Activated naive CD8-positive, alpha-beta T cell (primary cell): ENCODE measurements at regions not wholly inside any gene's neighbourhood (a gene's known extent, or its start where the extent isn't known, plus 50 kb on each side); places are given as distances from the start of the nearest gene placed in this dataset.
"Not testable (repeated sequence)": the region's sequence is repeated elsewhere in the genome, so short reads cannot be mapped to it uniquely, and the experiment has no call there.

ENCODE experiments used
- H3K27ac Mint-ChIP-seq: one replicate; pipeline ENCODE4 v1.8.0; 2021; ENCODE audit warnings: mixed read lengths
- H3K27me3 Mint-ChIP-seq: one replicate; pipeline ENCODE4 v1.8.0; 2021; ENCODE audit warnings: mixed read lengths
- H3K36me3 Mint-ChIP-seq: one replicate; pipeline ENCODE4 v1.8.0; 2021; ENCODE audit warnings: mixed read lengths
- H3K4me1 Mint-ChIP-seq: one replicate; pipeline ENCODE4 v1.8.0; 2021; ENCODE audit warnings: low read depth, mixed read lengths
- H3K4me3 Mint-ChIP-seq: one replicate; pipeline ENCODE4 v1.8.0; 2021; ENCODE audit warnings: mild to moderate bottlenecking, mixed read lengths
- H3K9me3 Mint-ChIP-seq: one replicate; pipeline ENCODE4 v1.8.0; 2021; ENCODE audit warnings: low read depth, mixed read lengths

DNA sequence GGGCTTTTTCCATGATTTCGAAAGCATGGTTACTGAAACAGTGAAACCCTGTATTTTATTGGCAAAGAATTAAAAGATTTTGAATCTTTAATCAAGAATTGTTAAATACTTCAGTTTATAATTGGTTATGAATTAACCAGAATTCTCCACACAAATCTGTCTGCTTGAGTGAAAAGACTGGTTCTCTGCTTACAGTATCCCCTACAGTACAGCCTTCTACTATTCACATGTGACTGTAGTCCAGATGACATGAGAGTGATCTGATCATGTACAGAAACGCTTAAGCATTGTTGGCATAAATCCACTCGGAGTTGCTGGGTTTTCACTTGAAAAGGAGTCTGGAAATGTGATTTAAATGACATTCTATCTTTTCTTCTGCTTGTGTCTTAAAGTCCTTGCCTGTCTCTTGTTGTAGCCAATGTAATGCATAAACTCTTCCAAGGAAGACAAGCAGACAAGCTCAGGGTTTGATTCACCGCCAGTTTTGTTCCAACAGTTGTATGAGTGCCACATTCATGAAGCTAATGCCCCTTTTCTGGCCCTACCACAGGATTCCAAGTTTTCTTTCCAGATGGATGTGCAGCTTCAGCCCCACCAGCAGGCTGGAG lies 222.0 kb upstream of the LRIG3 start:
- H3K27ac Mint-ChIP-seq = no peak overlapping the region
- H3K4me1 Mint-ChIP-seq = no peaks in the 10 kb centered on the region
- no peaks in the 10 kb centered on the region for H3K9me3 Mint-ChIP-seq
- no peaks in the 10 kb centered on the region for H3K36me3 Mint-ChIP-seq
- H3K27me3 Mint-ChIP-seq = peaks cover 5% of the 10 kb centered on the region
- H3K4me3 Mint-ChIP-seq = no peak overlapping the region

DNA sequence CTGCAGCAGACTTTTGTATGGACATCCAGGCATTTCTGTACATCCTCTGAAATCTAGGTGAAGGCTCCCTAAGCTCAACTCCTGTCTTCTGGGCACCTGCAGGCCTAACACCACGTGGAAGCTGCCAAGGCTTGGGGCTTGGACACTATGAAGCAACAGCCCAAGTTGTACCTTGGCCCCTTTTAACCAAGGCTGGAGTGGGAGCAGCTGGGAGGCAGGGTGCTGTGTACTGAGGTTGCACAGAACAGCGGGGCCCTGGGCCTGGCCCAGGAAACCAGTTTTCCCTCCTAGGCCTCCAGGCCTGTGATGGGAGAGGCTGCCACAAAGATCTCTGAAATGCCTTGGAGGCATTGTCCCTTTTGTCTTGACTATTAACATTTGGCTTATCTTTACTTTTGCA lies 214.4 kb upstream of the LRIG3 start:
- H3K27me3 Mint-ChIP-seq = peaks cover 1% of the 10 kb centered on the region

DNA sequence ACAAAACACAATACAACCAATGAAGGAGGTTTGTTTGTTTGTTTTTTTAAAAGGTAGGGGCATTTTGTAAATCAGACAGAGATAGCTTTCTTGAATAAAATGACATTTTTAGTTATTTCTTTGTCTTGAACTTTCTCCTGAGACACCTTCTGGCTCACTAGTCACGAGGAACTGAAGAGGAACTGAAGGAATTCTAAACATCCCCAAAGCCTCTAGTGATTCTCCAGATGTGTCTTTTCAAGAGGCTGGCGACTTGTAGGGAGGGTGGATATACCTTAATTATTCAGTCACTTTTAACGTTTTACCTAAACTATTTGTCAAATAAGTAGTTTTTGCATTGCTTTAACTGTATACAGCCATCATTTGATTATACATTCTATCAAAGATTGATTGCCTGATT lies 211.2 kb upstream of the LRIG3 start:
- no peaks in the 10 kb centered on the region for H3K4me1 Mint-ChIP-seq
- no peak overlapping the region for H3K4me3 Mint-ChIP-seq

More for the DNA sequence above, 214.4 kb upstream of the LRIG3 start:
- Mint-ChIP-seq H3K4me1 (no peaks in the 10 kb centered on the region), H3K9me3 (no peaks in the 10 kb centered on the region), H3K4me3 (no peak overlapping the region), H3K27ac (no peak overlapping the region), H3K36me3 (no peaks in the 10 kb centered on the region)

DNA sequence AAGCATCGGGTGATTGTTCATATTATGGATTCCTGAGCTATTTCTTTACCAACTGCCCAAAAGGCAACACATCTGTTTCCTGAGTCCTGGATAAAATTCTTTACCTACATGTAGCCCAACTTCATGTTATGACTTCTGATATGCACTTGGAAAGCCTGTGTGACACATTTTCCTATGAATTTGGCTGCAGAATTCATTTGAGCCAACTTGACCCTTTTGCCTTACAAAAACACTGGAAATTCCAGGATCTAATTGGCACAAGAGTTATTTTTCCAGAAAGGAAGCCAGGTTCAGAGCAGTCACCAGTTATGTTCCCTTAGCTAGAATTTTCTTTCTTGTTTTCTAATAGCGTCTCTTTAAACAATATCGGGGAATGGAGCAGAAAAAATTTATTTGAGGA lies 202.5 kb upstream of the LRIG3 start:
- Mint-ChIP-seq H3K4me3 (no peak overlapping the region), H3K27ac (no peak overlapping the region), H3K9me3 (no peaks in the 10 kb centered on the region), H3K4me1 (no peaks in the 10 kb centered on the region), H3K36me3 (no peaks in the 10 kb centered on the region), H3K27me3 (peaks cover 4% of the 10 kb centered on the region)

More for the DNA sequence above, 211.2 kb upstream of the LRIG3 start:
- Mint-ChIP-seq H3K9me3 (no peaks in the 10 kb centered on the region), H3K27me3 (peaks cover 1% of the 10 kb centered on the region), H3K27ac (no peak overlapping the region), H3K36me3 (no peaks in the 10 kb centered on the region)

DNA sequence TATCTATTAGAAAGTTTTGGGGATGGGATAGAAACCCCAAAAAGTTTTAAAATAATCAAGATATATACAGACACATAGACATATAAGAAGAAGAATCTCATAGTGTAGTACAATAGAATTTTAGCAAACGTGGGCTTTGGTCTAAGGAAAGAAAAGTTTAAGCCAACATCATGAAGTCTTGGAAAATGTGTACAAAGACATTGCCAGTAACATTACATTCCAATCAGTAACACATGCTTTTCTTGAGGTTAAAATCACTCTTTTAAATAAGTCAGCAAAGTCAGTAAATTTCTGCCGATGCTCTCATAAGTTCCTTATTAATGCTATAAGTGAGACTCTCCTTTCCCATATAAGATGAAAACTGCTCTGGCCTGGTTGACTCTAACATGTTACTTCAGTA lies 201.1 kb upstream of the LRIG3 start:
- no peak overlapping the region for H3K4me3 Mint-ChIP-seq
- no peaks in the 10 kb centered on the region for H3K36me3 Mint-ChIP-seq
- H3K4me1 Mint-ChIP-seq = no peaks in the 10 kb centered on the region

DNA sequence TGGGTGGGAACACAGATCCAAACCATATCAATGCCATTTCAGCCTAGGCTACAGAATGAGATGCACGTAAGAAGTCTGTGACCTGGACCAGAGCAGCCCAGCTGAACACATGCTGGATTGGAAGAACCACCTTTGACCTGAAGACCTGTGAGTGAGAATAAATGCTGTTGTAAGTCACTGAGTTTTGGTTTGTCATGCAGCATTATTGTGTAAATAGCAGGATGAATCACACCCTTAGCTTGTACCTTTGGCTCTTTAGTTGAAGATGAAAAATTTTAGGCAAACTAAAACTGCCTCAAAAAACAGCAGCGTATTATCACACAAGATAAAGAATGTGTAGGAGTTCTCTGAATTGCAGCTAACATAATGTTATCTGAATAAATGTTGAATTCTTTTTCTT lies 199.4 kb upstream of the LRIG3 start:
- Mint-ChIP-seq H3K4me3 (no peak overlapping the region), H3K27me3 (peaks cover 3% of the 10 kb centered on the region), H3K36me3 (no peaks in the 10 kb centered on the region), H3K27ac (no peak overlapping the region), H3K4me1 (no peaks in the 10 kb centered on the region), H3K9me3 (no peaks in the 10 kb centered on the region)

More for the DNA sequence above, 201.1 kb upstream of the LRIG3 start:
- no peak overlapping the region for H3K27ac Mint-ChIP-seq
- H3K27me3 Mint-ChIP-seq = peaks cover 3% of the 10 kb centered on the region
- H3K9me3 Mint-ChIP-seq = no peaks in the 10 kb centered on the region

DNA sequence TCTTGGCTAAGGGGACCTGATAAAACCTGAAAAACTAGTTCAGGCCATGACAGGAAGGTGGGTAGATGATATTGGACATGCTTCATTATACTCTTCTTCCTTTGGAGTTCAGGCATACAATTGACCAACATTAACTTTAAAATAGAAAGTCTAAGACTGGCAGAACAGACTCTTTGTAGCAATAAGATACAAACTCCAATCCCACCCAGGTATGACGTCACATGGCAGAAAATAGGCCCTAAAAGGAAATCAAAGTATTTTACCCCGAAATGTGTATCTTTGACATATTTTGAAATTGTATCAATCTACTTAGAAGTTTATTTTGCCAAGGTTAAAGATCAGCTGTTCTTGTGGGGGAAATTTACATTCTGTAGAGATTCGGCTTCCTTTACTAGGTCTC lies 198.1 kb upstream of the LRIG3 start:
- Mint-ChIP-seq H3K9me3 (no peaks in the 10 kb centered on the region), H3K4me1 (no peaks in the 10 kb centered on the region), H3K27me3 (no peaks in the 10 kb centered on the region), H3K27ac (no peak overlapping the region), H3K36me3 (no peaks in the 10 kb centered on the region), H3K4me3 (no peak overlapping the region)

DNA sequence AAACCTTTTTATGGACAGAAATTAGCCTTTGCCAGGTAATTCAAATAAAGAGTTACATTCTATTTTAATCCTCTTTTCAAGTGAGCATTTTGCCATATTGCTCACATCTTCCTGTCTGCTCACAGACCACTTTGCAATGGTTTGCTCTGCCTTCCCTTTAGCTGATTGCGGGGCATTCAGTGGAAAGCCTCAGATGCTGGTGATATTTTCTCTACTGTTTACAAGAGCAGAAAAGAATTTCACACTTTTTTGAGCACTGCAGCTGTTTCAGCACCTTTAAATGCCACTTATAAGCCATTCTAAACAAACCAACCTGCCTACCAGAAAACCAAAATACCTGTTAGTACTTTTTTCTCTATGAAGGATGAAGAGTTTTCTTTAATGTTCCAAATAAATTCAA lies 195.7 kb upstream of the LRIG3 start:
- H3K27ac Mint-ChIP-seq = no peak overlapping the region
- H3K27me3 Mint-ChIP-seq = no peaks in the 10 kb centered on the region
- no peak overlapping the region for H3K4me3 Mint-ChIP-seq
- no peaks in the 10 kb centered on the region for H3K4me1 Mint-ChIP-seq
- no peaks in the 10 kb centered on the region for H3K9me3 Mint-ChIP-seq
- no peaks in the 10 kb centered on the region for H3K36me3 Mint-ChIP-seq

DNA sequence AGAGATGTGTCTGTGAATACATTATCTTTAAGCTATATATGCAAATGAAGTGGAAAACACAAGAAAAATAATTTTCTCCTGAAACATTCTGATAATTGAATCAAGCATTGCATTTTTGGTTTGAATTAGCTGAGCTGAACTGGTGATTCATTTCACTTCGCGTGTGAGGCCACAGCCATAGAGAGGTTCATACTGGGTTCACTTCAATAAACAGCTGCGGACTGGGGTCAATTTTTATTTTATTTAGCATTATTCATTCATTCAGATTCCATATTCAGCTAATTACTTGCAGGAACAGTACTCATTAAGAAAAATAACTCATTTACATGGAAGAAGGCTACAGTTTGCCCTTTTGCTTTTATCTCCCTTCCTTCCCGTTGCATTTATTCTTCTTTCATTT lies 195.2 kb upstream of the LRIG3 start:
- H3K36me3 Mint-ChIP-seq = no peaks in the 10 kb centered on the region

DNA sequence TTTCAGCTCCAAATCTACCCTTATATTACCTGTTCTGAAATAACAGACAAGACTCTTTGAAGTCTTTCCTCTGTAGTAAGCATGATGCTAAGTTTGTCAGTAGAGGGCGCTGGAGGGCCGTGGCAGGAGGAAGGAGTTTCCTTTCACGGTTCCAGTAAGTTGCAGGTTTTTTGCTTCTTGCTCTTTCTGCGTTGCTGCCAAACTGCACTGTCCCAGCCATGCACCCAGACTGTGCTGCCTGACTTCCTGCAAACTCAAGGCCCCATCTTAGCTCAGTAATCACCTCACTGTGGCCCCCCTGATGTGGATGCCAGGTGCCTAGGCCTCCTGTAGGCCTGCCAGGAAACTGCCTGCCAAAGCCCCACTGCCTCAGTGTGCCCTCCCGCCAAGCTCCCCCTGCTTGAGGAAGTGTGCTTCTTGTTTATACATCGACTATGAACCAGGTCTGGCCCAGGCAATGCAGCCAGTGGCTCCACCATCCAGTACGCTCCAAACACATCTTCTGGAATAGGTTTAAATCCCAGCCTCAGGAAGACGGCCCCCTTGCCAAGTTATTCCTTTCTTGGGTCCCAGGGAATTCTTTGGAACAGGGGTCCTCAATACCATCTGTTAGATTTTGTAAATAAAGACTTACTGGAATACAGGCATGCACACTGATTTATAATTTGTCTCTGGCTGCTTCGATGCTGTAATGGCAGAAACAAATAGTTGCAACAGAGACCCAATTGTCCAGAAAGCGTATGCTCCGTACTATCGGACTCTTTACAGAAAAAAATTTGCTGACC lies 193.7 kb upstream of the LRIG3 start:
- Mint-ChIP-seq H3K4me1 (no peaks in the 10 kb centered on the region), H3K4me3 (no peak overlapping the region), H3K27me3 (peaks cover 1% of the 10 kb centered on the region), H3K27ac (no peak overlapping the region), H3K9me3 (no peaks in the 10 kb centered on the region), H3K36me3 (no peaks in the 10 kb centered on the region)

More for the DNA sequence above, 195.2 kb upstream of the LRIG3 start:
- Mint-ChIP-seq H3K9me3 (no peaks in the 10 kb centered on the region), H3K4me3 (no peak overlapping the region), H3K4me1 (no peaks in the 10 kb centered on the region), H3K27ac (no peak overlapping the region), H3K27me3 (peaks cover 1% of the 10 kb centered on the region)

DNA sequence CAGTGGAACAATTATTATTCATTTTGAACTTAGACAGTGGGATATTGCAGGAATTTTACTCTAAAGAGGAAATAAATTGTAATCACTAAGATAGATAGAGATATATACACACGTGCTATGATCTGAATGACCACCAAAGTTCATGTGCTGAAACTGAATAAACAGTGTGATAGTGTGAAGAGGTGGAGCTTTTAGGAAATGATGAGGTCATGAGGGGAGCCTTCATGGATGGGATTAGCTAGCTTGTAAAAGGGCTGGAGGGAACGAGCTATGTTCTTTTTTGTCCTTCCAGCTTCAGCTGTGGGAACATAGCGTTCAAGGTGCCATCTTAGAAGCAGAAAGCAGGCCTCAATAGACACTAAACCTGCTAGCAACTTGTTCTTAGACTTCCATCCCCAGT lies 191.5 kb upstream of the LRIG3 start:
- Mint-ChIP-seq H3K27ac (no peak overlapping the region), H3K4me3 (no peak overlapping the region), H3K4me1 (no peaks in the 10 kb centered on the region), H3K27me3 (peaks cover 1% of the 10 kb centered on the region), H3K9me3 (no peaks in the 10 kb centered on the region), H3K36me3 (no peaks in the 10 kb centered on the region)

DNA sequence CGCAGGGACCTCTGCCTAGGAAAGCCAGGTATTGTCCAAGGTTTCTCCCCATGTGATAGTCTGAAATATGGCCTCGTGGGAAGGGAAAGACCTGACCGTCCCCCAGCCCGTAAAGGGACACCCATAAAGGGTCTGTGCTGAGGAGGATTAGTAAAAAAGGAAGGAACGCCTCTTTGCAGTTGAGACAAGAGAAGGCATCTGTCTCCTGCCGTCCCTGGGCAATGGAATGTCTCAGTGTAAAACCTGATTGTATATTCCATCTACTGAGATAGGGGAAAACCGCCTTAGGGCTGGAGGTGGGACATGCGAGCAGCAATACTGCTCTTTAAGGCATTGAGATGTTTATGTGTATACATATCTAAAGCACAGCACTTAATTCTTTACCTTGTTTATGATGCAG lies 188.2 kb upstream of the LRIG3 start:
- not testable (repeated sequence) for H3K9me3 Mint-ChIP-seq, H3K36me3 Mint-ChIP-seq, H3K27ac Mint-ChIP-seq, H3K4me1 Mint-ChIP-seq, H3K4me3 Mint-ChIP-seq, H3K27me3 Mint-ChIP-seq

DNA sequence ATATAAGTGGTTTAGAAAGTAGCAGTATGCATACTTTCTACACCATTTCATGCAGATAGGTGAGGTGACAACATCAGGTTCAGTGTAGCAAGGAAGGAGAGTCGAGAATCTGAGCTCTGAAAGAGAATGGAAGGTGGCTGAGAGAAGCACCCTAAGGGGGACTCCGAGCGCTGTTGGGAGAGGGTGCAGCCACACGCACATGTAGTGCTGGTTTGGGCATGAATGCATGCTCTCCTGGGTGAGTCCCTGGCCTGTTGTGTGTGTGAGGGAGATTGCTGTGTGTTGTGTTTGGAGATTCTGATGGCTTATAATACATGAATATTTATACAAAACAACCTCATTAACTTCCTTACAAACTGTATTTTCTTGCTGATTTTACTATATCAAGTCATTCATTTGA lies 180.3 kb upstream of the LRIG3 start:
- Mint-ChIP-seq H3K36me3 (no peaks in the 10 kb centered on the region), H3K27me3 (no peaks in the 10 kb centered on the region), H3K9me3 (no peaks in the 10 kb centered on the region), H3K4me1 (no peaks in the 10 kb centered on the region), H3K4me3 (no peak overlapping the region), H3K27ac (no peak overlapping the region)

DNA sequence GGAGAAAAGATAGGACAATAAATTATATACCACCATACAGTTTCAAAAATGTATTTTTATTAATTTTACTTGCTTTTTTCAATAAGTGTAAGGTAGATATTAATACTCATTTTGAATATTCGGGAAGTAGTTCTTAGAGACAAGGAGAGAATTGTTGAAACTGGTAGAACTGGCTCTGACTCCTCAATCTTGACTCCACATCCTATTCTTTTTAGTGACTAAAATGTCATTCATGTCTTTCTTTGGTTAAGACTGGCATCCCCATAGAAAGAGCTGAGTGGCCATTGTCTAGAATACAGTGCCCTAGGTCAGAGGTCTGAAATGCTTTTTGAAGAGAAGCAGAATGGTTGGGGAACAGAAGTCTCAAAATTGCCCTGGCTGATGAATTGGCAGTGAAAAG lies 177.6 kb upstream of the LRIG3 start:
- H3K27ac Mint-ChIP-seq = no peak overlapping the region
- no peaks in the 10 kb centered on the region for H3K9me3 Mint-ChIP-seq
- no peaks in the 10 kb centered on the region for H3K36me3 Mint-ChIP-seq
- no peaks in the 10 kb centered on the region for H3K4me1 Mint-ChIP-seq
- H3K4me3 Mint-ChIP-seq = no peak overlapping the region
- H3K27me3 Mint-ChIP-seq = no peaks in the 10 kb centered on the region

DNA sequence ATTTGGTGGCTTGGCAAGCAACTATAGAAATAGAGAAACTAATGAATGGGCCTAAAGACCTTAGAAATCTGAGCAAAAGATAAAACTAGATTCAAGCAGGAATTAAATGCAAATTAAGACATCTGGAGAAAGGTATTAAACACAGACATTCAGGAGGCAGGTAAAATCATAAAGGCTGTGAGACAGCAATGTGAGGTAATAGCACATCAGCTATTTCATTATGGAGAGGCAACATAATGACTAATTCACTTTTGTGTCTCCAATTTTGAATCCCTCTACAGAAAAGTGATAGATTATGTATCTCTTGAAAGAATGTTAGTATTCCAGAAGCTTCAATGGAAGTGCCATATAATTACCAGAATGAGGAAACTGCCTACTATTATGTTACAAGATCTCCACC lies 175.9 kb upstream of the LRIG3 start:
- Mint-ChIP-seq H3K4me1 (no peaks in the 10 kb centered on the region), H3K27me3 (no peaks in the 10 kb centered on the region), H3K4me3 (no peak overlapping the region), H3K9me3 (no peaks in the 10 kb centered on the region), H3K36me3 (no peaks in the 10 kb centered on the region), H3K27ac (no peak overlapping the region)
